HG02973 (cell line): ENCODE measurements at regions not wholly inside any gene's neighbourhood (a gene's known extent, or its start where the extent isn't known, plus 50 kb on each side); places are given as distances from the start of the nearest gene placed in this dataset.
A peak's percentile ranks its signal among the peaks of the same experiment; 100 is the strongest.

Source experiments
- ATAC-seq: cut with Tn5 transposase; IDR thresholded peaks from one replicate; pipeline ENCODE4 v1.9.1; 2021; ENCODE audit warnings: moderate library complexity; ENCODE audit not compliant: unreplicated experiment

DNA sequence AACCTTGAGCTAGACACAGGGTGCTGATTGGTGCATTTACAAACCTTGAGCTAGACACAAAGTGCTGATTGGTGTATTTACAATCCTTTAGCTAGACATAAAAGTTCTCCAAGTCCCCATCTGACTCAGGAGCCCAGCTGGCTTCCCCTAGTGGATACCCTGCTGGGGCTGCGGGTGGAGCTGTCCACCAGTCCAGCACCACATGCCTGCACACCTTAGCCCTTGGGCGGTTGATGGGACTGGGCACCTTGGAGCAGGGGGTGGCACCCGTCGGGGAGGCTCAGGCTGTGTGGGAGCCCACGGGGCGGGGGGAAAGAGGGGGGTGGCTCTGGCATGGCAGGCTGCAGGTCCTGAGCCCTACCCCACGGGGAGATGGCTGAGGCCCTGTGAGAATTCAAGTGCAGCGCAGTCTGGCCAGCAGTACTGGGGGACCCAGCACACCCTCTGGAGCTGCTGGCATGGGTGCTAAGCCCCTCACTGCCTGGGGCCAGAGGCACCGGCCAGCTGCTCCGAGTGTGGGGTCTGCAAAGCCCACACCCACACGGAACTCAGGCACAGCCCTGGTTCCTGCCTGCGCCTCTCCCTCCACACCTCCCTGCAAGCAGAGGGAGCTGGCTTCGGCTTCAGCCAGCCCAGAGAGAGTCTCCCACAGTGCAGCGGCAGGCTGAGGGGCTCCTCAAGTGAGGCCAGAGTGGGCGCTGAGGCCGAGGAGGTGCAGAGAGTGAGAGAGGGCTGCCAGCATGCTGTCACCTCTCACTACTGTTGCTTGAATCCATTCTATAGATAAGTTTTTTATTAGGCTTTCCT, 369.8 kb upstream of the SMIM30 start:
- no peak for ATAC-seq

DNA sequence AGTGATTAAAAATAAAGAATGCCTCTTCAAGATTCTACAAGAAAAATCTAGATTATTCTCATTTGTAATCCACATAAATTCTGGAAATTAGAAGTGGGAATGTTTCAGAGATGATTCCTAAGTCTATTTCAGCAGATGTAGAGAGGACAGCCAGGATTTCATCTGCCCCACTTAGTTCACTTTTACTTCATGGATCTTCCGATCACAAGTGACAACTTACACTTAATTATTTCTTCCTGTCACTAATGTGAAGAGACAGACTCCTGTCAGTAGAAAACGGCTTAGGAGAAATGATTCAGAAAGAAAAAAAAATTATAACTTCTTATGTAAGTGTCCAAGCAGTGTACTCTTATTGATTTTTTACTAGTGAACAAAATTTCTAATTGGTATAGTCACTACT, 368.2 kb upstream of the SMIM30 start:
- ATAC-seq: no peak

- ATAC-seq: no peak
Measured at GRCh38 chr7:113483657-113484056, 365.3 kb upstream of the SMIM30 start.

GRCh38 chr7:113480537-113480936, 362.2 kb upstream of the SMIM30 start:
- no peak for ATAC-seq

DNA sequence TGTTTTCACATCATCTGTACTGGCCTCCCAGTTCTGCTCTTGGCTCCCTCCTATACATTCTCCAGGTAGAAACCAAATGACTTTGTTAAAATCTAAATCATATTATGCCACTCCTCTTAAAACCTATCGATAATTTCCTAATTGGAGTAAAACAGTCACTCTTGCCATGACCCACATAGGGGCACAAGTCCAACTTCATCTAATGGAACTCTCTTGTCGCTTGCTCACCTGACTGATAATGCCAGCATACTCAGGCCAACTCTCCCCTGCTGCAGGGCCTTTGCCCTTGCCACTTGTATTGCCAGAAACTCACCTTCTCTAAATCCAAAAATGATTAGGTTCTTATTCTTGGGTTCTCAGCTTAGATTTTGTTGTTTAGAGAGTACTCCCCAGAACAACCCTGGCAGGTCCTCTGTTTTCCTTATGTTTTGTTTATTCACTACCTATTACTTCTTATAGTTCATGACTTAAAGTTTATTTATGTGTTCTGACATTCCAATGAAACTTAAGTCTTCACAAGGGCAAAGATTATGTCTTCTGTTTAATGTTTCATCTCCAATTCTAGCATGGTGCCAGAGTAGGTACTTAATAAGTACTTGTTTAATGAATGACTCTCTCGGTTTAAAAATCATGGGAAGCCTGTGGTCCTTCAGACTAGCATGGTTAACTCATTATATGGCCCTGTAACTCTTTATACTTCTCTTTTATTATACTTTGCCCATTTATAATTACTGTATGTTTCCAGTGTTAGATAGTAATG, 345.9 kb upstream of the SMIM30 start:
- no peak for ATAC-seq

GRCh38 chr7:113460067-113460466, 341.7 kb upstream of the SMIM30 start:
- no peak for ATAC-seq

- ATAC-seq: no peak
Measured at GRCh38 chr7:113456533-113456932, 338.2 kb upstream of the SMIM30 start.

DNA sequence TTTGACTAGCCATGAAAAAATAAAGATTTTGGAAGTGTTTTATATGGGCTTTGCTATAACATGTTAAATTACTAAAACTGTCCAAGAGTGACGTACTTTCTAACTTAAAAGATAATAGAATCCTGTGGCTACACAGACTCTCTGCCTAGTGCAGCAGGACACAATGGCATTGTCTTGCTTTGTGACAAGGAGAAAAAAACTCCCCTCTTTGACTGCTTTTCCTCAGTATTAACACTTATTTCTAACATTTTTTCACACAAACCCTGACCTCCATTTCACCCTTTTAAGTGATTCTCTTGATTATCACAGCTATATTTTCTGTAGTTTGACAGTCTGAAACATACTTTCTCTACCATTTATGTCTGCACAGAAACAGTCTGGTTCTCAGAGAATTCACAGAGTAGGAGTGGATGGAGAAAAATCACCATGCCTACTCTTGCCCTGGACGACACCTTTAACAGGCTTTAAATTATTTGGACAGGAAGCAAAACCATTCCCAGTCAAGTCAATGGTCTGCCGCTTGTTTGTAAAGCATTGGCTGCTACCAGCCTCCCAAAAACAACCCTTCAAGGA, 336.3 kb upstream of the SMIM30 start:
- ATAC-seq: no peak

DNA sequence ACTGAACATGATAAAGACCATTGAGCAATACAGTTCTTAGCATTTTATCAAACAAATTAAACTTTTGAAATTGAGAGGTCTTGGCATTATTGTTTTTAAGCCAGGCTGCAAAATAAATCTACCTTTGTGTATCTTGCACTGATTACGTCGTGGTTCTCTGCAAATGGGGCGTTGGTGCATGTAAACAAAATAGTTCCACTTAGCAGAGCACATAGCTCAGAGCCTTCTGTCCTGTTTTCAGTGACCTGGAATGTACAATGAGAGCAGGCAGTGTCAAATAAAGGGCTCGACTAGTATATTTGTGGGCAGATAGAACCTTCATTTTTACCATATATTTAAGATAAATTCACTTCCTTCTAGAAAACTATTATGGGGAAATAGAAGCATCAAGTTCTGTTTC, 333.9 kb upstream of the SMIM30 start:
- no peak for ATAC-seq

DNA sequence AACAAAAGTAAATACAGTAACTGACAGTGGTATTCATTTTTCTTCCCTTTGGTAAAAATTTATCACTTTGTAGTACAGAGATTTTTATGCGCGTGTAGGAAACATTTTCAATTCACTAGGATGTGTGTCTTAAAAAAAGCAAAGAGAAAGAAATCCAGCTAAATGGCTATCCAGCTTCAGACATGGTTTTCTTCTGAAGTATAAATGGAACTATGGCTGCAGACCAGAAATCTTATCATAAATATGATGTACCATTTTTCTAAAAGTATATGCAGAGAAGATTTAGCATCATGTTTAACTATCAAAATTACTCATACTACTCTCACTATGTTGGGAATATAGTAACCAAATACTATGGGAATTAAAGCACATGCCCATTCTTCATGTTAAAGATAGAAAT, 328.4 kb upstream of the SMIM30 start:
- no peak for ATAC-seq

GRCh38 chr7:113446391-113446790, 328.0 kb upstream of the SMIM30 start:
- ATAC-seq: no peak

- no peak for ATAC-seq
Measured at GRCh38 chr7:113444261-113444660, 325.9 kb upstream of the SMIM30 start.

- no peak for ATAC-seq
Measured at GRCh38 chr7:113440173-113440572, 321.8 kb upstream of the SMIM30 start.

- ATAC-seq: no peak
Measured at GRCh38 chr7:113431406-113431805, 313.1 kb upstream of the SMIM30 start.

DNA sequence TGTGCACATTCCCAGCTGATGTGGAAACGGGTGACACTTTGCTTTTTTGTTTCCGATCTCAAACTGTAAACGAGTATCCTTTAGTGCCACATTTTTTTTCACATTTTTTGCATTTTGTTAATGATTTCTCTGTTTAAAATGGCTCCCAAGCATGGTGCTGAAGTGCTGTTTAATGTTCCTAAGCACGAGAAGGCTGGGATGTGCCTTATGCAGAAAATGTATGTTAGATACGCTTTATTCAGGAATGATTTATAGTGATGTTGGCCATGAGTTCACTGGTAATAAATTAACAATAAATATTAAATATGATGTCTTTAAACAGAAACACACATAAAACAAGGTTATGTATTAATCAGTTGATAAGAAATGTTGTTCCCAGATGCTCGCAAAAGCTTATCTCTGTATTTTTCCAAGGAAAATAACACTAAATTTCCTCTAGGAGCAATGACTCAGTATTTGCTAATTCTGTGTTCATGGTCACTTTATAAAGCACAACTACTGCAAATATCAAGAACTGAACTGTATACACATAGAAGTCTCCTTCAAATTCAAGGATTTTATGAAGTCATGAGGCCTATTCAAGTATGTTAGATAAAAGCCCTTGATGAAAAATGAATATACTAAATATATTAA, 305.9 kb upstream of the SMIM30 start:
- no peak for ATAC-seq

GRCh38 chr7:113421696-113422330, 303.5 kb upstream of the SMIM30 start:
- peak; percentile 100 for ATAC-seq

DNA sequence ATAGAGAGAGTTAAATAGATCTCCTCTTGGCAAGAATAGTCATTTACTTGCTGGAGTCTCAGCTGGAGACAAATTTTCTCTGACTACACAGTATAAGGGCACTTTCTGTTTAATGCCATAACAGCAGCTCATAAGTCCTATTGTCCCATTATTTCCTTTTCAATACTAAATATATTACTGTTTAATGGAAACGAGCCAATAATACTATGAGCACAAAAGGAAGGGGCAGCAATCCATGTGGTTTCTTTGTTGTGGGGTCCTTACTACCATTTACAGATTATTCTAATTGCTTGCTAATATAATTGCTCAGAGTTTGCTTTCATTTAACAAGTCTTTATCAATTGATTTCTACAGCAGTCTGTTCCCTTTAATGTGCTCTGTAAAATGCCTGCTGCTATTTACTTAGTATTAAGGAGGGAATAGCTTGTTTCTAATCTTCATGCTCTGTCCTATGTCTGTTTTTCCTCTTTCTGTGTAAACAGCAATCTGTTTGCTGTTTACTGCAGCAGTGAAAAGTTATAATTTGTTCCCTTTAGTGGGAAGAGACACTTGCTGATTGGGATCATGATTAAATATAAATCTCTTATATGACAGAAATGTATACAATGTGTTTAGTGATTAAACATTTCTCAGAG, 296.2 kb upstream of the SMIM30 start:
- no peak for ATAC-seq

DNA sequence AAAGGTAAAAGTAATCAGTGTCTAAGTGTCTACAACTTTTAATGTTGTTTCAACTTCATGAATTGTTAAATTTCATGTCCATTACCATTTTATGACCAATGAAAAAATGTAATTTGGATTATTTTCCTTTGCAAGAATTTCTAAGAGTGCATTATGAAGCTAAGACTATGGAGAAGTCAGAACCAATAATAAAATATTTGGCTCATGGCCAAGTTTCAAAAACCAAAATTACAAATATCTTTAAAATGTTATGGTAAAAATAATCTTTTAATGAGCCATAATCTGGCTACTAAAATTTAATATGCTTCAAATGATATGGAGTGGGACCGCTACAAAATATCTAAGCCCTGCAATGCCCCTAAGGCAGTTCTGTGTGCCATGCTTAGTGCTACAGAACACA, 294.1 kb upstream of the SMIM30 start:
- ATAC-seq: no peak

GRCh38 chr7:113410796-113411195, 292.4 kb upstream of the SMIM30 start:
- no peak for ATAC-seq

DNA sequence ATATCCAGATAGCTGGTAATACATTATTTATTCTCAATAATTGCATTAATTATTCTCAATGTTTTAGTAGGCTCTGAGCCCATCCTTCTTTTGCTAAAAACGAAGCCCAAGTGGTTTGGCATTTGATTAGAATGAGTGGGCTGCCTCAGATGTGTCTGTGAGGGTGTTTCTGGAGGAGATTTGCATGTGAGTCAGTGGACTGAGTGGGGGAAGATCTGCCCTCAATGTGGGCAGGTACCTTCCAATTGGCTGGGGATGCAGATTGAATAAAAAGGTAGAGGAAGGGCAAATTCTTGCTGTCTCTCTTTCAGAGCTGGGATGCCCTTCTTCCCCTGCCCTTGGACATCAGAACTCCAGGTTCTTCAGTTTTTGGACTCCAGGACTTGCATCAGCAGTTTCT, 290.6 kb upstream of the SMIM30 start:
- no peak for ATAC-seq
